Suprapubic skin (tissue), 4 donors: ENCODE measurements at regions not wholly inside any gene's neighbourhood (a gene's known extent, or its start where the extent isn't known, plus 50 kb on each side); places are given as distances from the start of the nearest gene placed in this dataset.
"Not testable (repeated sequence)": the region's sequence is repeated elsewhere in the genome, so short reads cannot be mapped to it uniquely, and the experiment has no call there.

Source experiments
- DNase-seq, 2 donors: peaks; one replicate each; pipeline ENCODE4 v3.0.0-alpha.2; 2019; ENCODE audit warnings: low spot score in 2 of 2
- H3K27ac ChIP-seq: fragments of 200-600 bp; sonication (generic); one replicate; pipeline ENCODE4 v1.5.1; 2019
- H3K27me3 ChIP-seq: fragments of 200-600 bp; sonication (generic); one replicate; pipeline ENCODE4 v1.5.1; 2019
- H3K36me3 ChIP-seq: fragments of 200-600 bp; sonication (generic); one replicate; pipeline ENCODE4 v1.5.1; 2019
- H3K4me1 ChIP-seq: fragments of 200-600 bp; sonication (generic); one replicate; pipeline ENCODE4 v1.5.1; 2019
- H3K4me3 ChIP-seq: fragments of 200-600 bp; sonication (generic); one replicate; pipeline ENCODE4 v1.5.1; 2019; ENCODE audit warnings: mild to moderate bottlenecking
- H3K9me3 ChIP-seq: fragments of 200-600 bp; sonication (generic); one replicate; pipeline ENCODE4 v1.5.1; 2019
- CTCF ChIP-seq, 2 donors: fragments of 200-600 bp in 1 of 2; fragments of 450-650 bp in 1 of 2; sonication (generic) in 1 of 2; IDR thresholded peaks; one replicate each; pipeline ENCODE4 v1.5.1; 2016 to 2019; ENCODE audit warnings: antibody characterized with exemption in 2 of 2, mild to moderate bottlenecking in 1 of 2, moderate library complexity in 1 of 2
- EP300 ChIP-seq: sonication (generic); formaldehyde crosslinking; IDR thresholded peaks from one replicate; pipeline ENCODE4 v1.6.1; 2017; ENCODE audit warnings: antibody characterized with exemption
- POLR2A ChIP-seq, 2 donors: fragments of 450-650 bp; IDR thresholded peaks; one replicate each; pipeline ENCODE4 v1.6.1; 2017; ENCODE audit warnings: antibody characterized with exemption in 2 of 2, mild to moderate bottlenecking in 2 of 2, moderate library complexity in 2 of 2
- POLR2AphosphoS5 ChIP-seq, 3 donors: sonication (generic); formaldehyde crosslinking; IDR thresholded peaks; one replicate each; pipeline ENCODE4 v1.6.1; 2017; ENCODE audit warnings: antibody characterized with exemption in 3 of 3
- WGBS: methylation state at CpG from one replicate; pipeline ENCODE4 v1.1.5; 2018; 5-methylcytosine and 5-hydroxymethylcytosine counted together

- Histone ChIP-seq H3K4me3 (no peak overlapping the region), H3K27ac (no peak overlapping the region), H3K27me3 (no peaks in the 10 kb centered on the region), H3K4me1 (no peaks in the 10 kb centered on the region), H3K36me3 (no peaks in the 10 kb centered on the region), H3K9me3 (no peaks in the 10 kb centered on the region)
- 92% methylated on average over 6 of the region's 6 CpGs for WGBS
- TF ChIP-seq POLR2AphosphoS5 (IDR thresholded peaks at IDR 0.05) (no peak), POLR2A (IDR thresholded peaks at IDR 0.05) (no peak), CTCF (IDR thresholded peaks at IDR 0.05) (no peak), EP300 (no peak)
- no peak for DNase-seq
Observed at GRCh38 chrX:40893251-40893910, 158.0 kb upstream of the MED14 start.

GRCh38 chrX:40895246-40895645 is 159.9 kb upstream of the MED14 start:
- H3K4me3 ChIP-seq, result no peak overlapping the region
- 89% methylated on average over 3 of the region's 3 CpGs for WGBS
- TF ChIP-seq EP300 (no peak), POLR2A (IDR thresholded peaks at IDR 0.05) (no peak), CTCF (IDR thresholded peaks at IDR 0.05) (no peak), POLR2AphosphoS5 (IDR thresholded peaks at IDR 0.05) (no peak)
- H3K27me3 ChIP-seq, result no peaks in the 10 kb centered on the region
- H3K36me3 ChIP-seq, result no peaks in the 10 kb centered on the region
- no peaks in the 10 kb centered on the region for H3K9me3 ChIP-seq
- H3K27ac ChIP-seq, result no peak overlapping the region
- DNase-seq, result no peak
- H3K4me1 ChIP-seq, result no peaks in the 10 kb centered on the region

- no peak overlapping the region for H3K27ac ChIP-seq
- TF ChIP-seq EP300 (no peak), CTCF (IDR thresholded peaks at IDR 0.05) (no peak), POLR2A (IDR thresholded peaks at IDR 0.05) (no peak), POLR2AphosphoS5 (IDR thresholded peaks at IDR 0.05) (no peak)
- H3K9me3 ChIP-seq, result no peaks in the 10 kb centered on the region
- DNase-seq, result no peak
- H3K36me3 ChIP-seq, result no peaks in the 10 kb centered on the region
- no peak overlapping the region for H3K4me3 ChIP-seq
- 67% methylated on average over 3 of the region's 3 CpGs for WGBS
- H3K4me1 ChIP-seq, result no peaks in the 10 kb centered on the region
- H3K27me3 ChIP-seq, result no peaks in the 10 kb centered on the region
Observed at GRCh38 chrX:40897718-40898270, 162.5 kb upstream of the MED14 start.

GRCh38 chrX:40904739-40905138 is 169.4 kb upstream of the MED14 start:
- H3K9me3 ChIP-seq, H3K27ac ChIP-seq, H3K27me3 ChIP-seq, H3K4me3 ChIP-seq, H3K4me1 ChIP-seq, H3K36me3 ChIP-seq, DNase-seq: not testable (repeated sequence)

GRCh38 chrX:40908026-40908425 is 172.7 kb upstream of the MED14 start:
- DNase-seq, result no peak
- Histone ChIP-seq H3K36me3 (no peaks in the 10 kb centered on the region), H3K4me3 (no peak overlapping the region), H3K27ac (no peak overlapping the region), H3K9me3 (no peaks in the 10 kb centered on the region), H3K27me3 (no peaks in the 10 kb centered on the region), H3K4me1 (no peaks in the 10 kb centered on the region)
- TF ChIP-seq EP300 (no peak), CTCF (IDR thresholded peaks at IDR 0.05) (no peak), POLR2A (IDR thresholded peaks at IDR 0.05) (no peak)
- 83% methylated on average over 7 of the region's 7 CpGs for WGBS
